ENCODE measurements at regions not wholly inside any gene's neighbourhood (a gene's known extent, or its start where the extent isn't known, plus 50 kb on each side); places are given as distances from the start of the nearest gene placed in this dataset.

GRCh38 chr15:29456255-29456654, 186.6 kb upstream of the NSMCE3 start:
- no peaks in the 10 kb centered on the region for H3K79me2 ChIP-seq (ENCODE audit: control insufficient read depth, insufficient read depth, low read length)
- no peak overlapping the region for H3K9ac ChIP-seq (ENCODE audit: control insufficient read depth, extremely low read depth, insufficient read depth, low read length)
- no peak overlapping the region for H3K27ac ChIP-seq (ENCODE audit: control insufficient read depth, insufficient read depth, low read length)
- H3K4me3 ChIP-seq (ENCODE audit: control insufficient read depth in 2 of 3, extremely low read depth in 1 of 3, insufficient read depth in 2 of 3, low read depth in 1 of 3, low read length in 3 of 3) = no peak overlapping the region
- no peaks in the 10 kb centered on the region for H3K27me3 ChIP-seq (ENCODE audit: control insufficient read depth, extremely low read depth, insufficient read depth, low read length)
- no peak for DNase-seq (ENCODE audit: low read depth, low spot score)
- no peak overlapping the region for H3K4me2 ChIP-seq (ENCODE audit: control insufficient read depth, extremely low read depth, insufficient read depth, low read depth, low read length)
- no peaks in the 10 kb centered on the region for H3K9me1 ChIP-seq (ENCODE audit: control insufficient read depth, extremely low read depth, insufficient read depth, low read length)
- H3K9me3 ChIP-seq (ENCODE audit: control insufficient read depth, low read depth, low read length) = no peaks in the 10 kb centered on the region
- H2AFZ ChIP-seq (ENCODE audit: control insufficient read depth, low read length) = no peak overlapping the region
- H3K36me3 ChIP-seq (ENCODE audit: control insufficient read depth in 2 of 2, extremely low read depth in 1 of 2, insufficient read depth in 2 of 2, low read length in 2 of 2) = no peaks in the 10 kb centered on the region
- no peak for FAIRE-seq
- TF ChIP-seq CTCF (optimal IDR thresholded peaks at IDR 0.05 in 1 of 3, IDR thresholded peaks at IDR 0.05 in 1 of 3, conservative IDR thresholded peaks at IDR 0.05 in 1 of 3; ENCODE audit: extremely low read depth in 1 of 3, insufficient read depth in 2 of 3, low read length in 3 of 3) (no peak), EZH2 (IDR thresholded peaks at IDR 0.05; ENCODE audit: low read length) (no peak)
- no peaks in the 10 kb centered on the region for H4K20me1 ChIP-seq (ENCODE audit: control insufficient read depth, extremely low read depth, insufficient read depth, low read length)
- no peaks in the 10 kb centered on the region for H3K4me1 ChIP-seq (ENCODE audit: control insufficient read depth, extremely low read depth, insufficient read depth, low read length)
- dilution Hi-C loops (cut with MboI; ENCODE audit: extremely low pct_ligation_motif_present, low sequenced_read_pairs) = no loop called here

- no peak overlapping the region for H3K4me3 ChIP-seq (ENCODE audit: control insufficient read depth in 2 of 3, extremely low read depth in 1 of 3, insufficient read depth in 2 of 3, low read depth in 1 of 3, low read length in 3 of 3)
- FAIRE-seq (no peak), DNase-seq (ENCODE audit: low read depth, low spot score) (no peak)
- H3K79me2 ChIP-seq (ENCODE audit: control insufficient read depth, insufficient read depth, low read length) = no peaks in the 10 kb centered on the region
- H3K4me1 ChIP-seq (ENCODE audit: control insufficient read depth, extremely low read depth, insufficient read depth, low read length) = no peaks in the 10 kb centered on the region
- H3K27me3 ChIP-seq (ENCODE audit: control insufficient read depth, extremely low read depth, insufficient read depth, low read length) = no peaks in the 10 kb centered on the region
- H3K9me3 ChIP-seq (ENCODE audit: control insufficient read depth, low read depth, low read length) = no peaks in the 10 kb centered on the region
- TF ChIP-seq EZH2 (IDR thresholded peaks at IDR 0.05; ENCODE audit: low read length) = no peak
- TF ChIP-seq CTCF (optimal IDR thresholded peaks at IDR 0.05 in 1 of 3, IDR thresholded peaks at IDR 0.05 in 1 of 3, conservative IDR thresholded peaks at IDR 0.05 in 1 of 3; ENCODE audit: extremely low read depth in 1 of 3, insufficient read depth in 2 of 3, low read length in 3 of 3) = no peak
- H2AFZ ChIP-seq (ENCODE audit: control insufficient read depth, low read length) = no peak overlapping the region
- no peak overlapping the region for H3K27ac ChIP-seq (ENCODE audit: control insufficient read depth, insufficient read depth, low read length)
- dilution Hi-C loops (cut with MboI; ENCODE audit: extremely low pct_ligation_motif_present, low sequenced_read_pairs) = no loop called here
- no peaks in the 10 kb centered on the region for H3K36me3 ChIP-seq (ENCODE audit: control insufficient read depth in 2 of 2, extremely low read depth in 1 of 2, insufficient read depth in 2 of 2, low read length in 2 of 2)
- no peaks in the 10 kb centered on the region for H3K9me1 ChIP-seq (ENCODE audit: control insufficient read depth, extremely low read depth, insufficient read depth, low read length)
- H3K4me2 ChIP-seq (ENCODE audit: control insufficient read depth, extremely low read depth, insufficient read depth, low read depth, low read length) = no peak overlapping the region
- no peak overlapping the region for H3K9ac ChIP-seq (ENCODE audit: control insufficient read depth, extremely low read depth, insufficient read depth, low read length)
- H4K20me1 ChIP-seq (ENCODE audit: control insufficient read depth, extremely low read depth, insufficient read depth, low read length) = no peaks in the 10 kb centered on the region
These were observed 185.9 kb upstream of the NSMCE3 start for GRCh38 chr15:29455530-29455929.
